DND-41 (cell line): ENCODE measurements at regions not wholly inside any gene's neighbourhood (a gene's known extent, or its start where the extent isn't known, plus 50 kb on each side); places are given as distances from the start of the nearest gene placed in this dataset.

Source experiments
- CTCF ChIP-seq: IDR thresholded peaks from 2 replicates; pipeline ENCODE4 v1.5.1; 2012; ENCODE audit warnings: borderline replicate concordance, low read length, moderate library complexity, mild to moderate bottlenecking; ENCODE audit not compliant: poor library complexity, severe bottlenecking; ENCODE audit errors: extremely low read depth
- EZH2 ChIP-seq: IDR thresholded peaks from 3 replicates; pipeline ENCODE4 v1.6.1; 2012; ENCODE audit warnings: borderline replicate concordance, low read depth, mild to moderate bottlenecking, moderate library complexity, low read length, inconsistent platforms; ENCODE audit not compliant: severe bottlenecking

- TF ChIP-seq CTCF (no peak), EZH2 (no peak)
These were observed 137.6 kb downstream of the AQP9 start for GRCh38 chr15:58275785-58276184.
